Tongue (tissue), 2 donors: ENCODE measurements at regions not wholly inside any gene's neighbourhood (a gene's known extent, or its start where the extent isn't known, plus 50 kb on each side); places are given as distances from the start of the nearest gene placed in this dataset. TPM values are rescaled to one million over a fixed set of nuclear protein-coding genes. Genes with fewer than 3 reads are reported as not detected.

Source experiments
- DNase-seq: peaks from one replicate; pipeline ENCODE4 v3.0.0-alpha.2; 2015
- small RNA-seq: library from RNA; depleted of rRNA; stranded (forward); fragments of <200 nt; gene quantifications from one replicate; pipeline ENCODE3, GENCODE V24; 2014; ENCODE audit warnings: low replicate concordance

- no peak for DNase-seq
Measured at GRCh38 chr4:56085275-56085674, 136.5 kb downstream of the CEP135 start.

- DNase-seq = no peak
Measured at GRCh38 chr4:56084851-56085250, 136.1 kb downstream of the CEP135 start.

Small RNA genes lying in the stretch of these regions (small RNA-seq; reads per million reads assigned to genes)
- gene RNA5SP161 = not detected
